ENCODE measurements at regions not wholly inside any gene's neighbourhood (a gene's known extent, or its start where the extent isn't known, plus 50 kb on each side); places are given as distances from the start of the nearest gene placed in this dataset.

DNA sequence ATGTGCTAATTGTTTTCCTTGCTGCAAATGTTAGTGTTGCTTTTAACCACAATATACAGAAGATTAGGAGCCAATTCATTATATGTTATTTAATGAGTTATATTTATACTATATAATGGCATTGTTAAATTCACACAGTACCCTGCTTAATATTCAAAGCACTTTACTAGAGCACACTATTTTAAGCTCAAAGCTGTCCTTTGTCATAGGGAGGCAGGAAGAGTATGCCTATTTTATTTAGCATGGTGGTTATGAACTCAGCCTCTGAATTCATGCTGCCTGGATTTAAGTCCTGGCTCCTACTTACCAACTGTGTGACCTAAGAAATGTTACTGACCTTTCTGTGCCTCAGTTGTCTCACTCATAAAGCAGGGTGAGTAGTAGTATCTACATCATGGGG, 80.5 kb downstream of the FASTKD2 start:
- TF ChIP-seq, protein P1, sequence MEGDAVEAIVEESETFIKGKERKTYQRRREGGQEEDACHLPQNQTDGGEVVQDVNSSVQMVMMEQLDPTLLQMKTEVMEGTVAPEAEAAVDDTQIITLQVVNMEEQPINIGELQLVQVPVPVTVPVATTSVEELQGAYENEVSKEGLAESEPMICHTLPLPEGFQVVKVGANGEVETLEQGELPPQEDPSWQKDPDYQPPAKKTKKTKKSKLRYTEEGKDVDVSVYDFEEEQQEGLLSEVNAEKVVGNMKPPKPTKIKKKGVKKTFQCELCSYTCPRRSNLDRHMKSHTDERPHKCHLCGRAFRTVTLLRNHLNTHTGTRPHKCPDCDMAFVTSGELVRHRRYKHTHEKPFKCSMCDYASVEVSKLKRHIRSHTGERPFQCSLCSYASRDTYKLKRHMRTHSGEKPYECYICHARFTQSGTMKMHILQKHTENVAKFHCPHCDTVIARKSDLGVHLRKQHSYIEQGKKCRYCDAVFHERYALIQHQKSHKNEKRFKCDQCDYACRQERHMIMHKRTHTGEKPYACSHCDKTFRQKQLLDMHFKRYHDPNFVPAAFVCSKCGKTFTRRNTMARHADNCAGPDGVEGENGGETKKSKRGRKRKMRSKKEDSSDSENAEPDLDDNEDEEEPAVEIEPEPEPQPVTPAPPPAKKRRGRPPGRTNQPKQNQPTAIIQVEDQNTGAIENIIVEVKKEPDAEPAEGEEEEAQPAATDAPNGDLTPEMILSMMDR (IDR thresholded peaks at IDR 0.05) = no peak
- ATAC-seq (ENCODE audit: low FRiP score) (no peak), DNase-seq (ENCODE audit: low spot score) (no peak)

DNA sequence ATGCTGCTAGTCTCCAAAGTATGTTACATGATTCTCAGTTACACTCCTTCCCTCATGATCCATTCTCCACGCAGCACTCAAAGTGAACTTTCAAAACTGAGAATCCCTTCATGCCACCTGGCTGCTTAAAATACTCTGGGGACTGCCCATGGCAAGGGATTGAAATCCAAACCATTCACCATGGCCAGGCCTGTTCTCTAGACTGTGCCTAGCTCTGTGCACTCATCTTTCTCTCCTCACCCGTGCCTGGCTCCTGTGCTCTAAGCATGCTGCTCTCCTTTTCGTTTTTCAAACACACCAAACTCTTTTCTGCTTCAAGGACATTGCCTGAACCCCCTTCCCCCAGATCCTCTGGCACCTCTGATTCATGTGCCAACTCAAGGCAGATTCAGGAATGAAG, 80.9 kb downstream of the FASTKD2 start:
- TF ChIP-seq, protein P1 (IDR thresholded peaks at IDR 0.05) = no peak
- ATAC-seq (ENCODE audit: low FRiP score) = no peak
- DNase-seq (ENCODE audit: low spot score) = no peak

DNA sequence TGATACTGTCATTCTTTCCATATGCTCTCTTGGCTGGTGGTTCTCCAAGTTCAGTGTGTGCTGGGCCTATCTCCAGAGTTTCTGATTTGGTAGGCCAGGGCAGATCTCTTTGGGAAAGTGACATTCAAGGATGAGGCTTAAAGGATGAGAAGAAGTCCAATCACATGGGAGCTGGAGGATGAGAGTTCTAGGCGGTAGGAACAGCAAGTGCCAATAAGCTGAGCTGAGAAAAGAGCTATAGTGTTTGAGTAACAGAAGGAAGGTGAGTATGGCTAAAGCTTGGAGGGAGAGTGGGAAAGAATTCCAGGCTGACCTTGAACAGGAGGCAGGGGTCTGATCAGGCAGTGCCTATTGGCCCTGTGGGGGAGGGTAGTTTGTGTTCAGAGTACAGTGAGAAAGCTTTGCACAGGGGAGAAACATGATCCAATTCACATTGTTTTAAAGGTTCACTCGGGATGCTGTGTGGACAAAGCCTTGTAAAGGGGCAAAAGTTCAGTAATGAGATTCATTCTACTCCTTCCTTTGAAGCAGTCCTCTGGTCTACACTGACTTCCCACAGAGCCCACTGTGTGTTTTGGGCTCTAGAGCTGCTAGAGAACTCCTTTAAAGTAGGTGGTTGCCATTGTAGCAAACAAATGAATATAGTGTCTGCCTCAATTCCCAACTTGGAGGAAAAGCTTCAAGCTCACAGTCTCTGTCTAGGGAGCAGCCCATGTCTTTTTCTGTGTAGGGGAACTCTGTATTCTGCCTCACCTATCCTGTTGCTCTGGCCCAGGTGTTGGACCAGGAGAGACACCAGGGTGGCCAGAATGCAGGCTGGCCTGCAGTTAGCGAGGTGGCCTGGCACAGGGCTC, 81.8 kb downstream of the FASTKD2 start:
- DNase-seq (ENCODE audit: low spot score) (no peak), ATAC-seq (ENCODE audit: low FRiP score) (no peak)
- TF ChIP-seq, protein P1 (IDR thresholded peaks at IDR 0.05) = no peak

DNA sequence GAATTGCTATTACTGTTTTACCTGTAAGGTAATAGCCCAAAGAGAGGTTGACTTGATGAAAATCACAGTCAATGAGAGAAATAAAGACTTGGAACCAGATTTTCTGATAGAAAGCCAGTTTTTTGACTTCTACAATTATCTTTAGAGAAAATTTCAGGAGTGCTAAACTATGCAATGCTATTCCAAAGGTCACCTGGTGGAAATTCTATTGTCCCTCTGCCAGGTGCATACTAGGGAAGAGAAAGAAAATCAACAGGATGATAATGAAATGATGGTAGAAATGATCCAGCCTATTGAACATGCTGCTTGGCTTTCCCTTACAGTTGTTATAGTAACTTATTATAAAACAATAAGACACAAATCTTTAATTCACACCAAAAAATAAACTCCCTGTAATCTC, 85.0 kb downstream of the FASTKD2 start:
- no peak for ATAC-seq (ENCODE audit: low FRiP score)
- TF ChIP-seq, protein P1 (IDR thresholded peaks at IDR 0.05) = no peak
- no peak for DNase-seq (ENCODE audit: low spot score)

DNA sequence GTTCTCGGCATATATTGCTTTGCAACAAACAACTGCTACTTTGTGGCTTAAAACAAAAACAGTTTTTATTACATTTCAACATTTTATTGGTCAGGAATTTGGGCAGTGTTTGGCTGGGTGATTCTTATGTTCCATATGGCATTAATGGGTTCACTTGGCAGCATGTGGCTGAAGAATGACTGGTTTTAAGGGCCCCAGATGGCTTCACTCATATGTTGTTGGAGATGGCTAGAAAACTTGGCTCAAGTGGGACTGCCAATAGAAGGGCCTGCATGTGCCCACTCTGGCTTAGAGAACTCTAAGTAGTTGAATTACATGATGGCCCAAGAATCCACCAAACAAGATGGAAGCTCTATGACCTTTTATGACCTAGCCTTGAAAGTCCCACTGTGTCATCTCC, 86.1 kb downstream of the FASTKD2 start:
- no peak for DNase-seq (ENCODE audit: low spot score)
- no peak for ATAC-seq (ENCODE audit: low FRiP score)
- TF ChIP-seq, protein P1 (IDR thresholded peaks at IDR 0.05) = no peak

- ATAC-seq (ENCODE audit: low FRiP score) (no peak), DNase-seq (ENCODE audit: low spot score) (no peak)
- TF ChIP-seq, protein P1 (IDR thresholded peaks at IDR 0.05) = no peak
These were observed 85.4 kb upstream of the CPO start for GRCh38 chr2:206853915-206854314.
